ENCODE measurements at regions not wholly inside any gene's neighbourhood (a gene's known extent, or its start where the extent isn't known, plus 50 kb on each side); places are given as distances from the start of the nearest gene placed in this dataset.

DNA sequence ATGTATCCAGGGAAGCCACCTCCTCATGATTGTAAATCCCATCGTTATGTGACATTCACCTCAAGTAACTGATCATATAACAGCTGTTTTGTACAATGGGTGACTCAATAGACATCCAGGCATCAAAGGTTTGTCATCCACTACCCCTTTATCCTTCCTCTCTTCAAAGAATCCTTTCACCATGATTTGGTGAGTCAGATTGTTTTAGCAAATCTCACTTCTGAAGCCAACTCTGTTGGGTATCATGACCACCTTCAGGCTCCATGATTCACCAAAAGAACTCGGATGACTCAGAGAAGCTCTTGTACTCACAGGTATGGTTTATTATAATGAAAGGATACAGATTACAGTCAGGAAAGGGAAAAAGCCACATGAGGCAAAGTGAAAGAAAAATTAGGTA is 132.1 kb downstream of the PWWP3B start:
- TF ChIP-seq, protein P1, sequence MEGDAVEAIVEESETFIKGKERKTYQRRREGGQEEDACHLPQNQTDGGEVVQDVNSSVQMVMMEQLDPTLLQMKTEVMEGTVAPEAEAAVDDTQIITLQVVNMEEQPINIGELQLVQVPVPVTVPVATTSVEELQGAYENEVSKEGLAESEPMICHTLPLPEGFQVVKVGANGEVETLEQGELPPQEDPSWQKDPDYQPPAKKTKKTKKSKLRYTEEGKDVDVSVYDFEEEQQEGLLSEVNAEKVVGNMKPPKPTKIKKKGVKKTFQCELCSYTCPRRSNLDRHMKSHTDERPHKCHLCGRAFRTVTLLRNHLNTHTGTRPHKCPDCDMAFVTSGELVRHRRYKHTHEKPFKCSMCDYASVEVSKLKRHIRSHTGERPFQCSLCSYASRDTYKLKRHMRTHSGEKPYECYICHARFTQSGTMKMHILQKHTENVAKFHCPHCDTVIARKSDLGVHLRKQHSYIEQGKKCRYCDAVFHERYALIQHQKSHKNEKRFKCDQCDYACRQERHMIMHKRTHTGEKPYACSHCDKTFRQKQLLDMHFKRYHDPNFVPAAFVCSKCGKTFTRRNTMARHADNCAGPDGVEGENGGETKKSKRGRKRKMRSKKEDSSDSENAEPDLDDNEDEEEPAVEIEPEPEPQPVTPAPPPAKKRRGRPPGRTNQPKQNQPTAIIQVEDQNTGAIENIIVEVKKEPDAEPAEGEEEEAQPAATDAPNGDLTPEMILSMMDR (IDR thresholded peaks at IDR 0.05 in 4 of 5, conservative IDR thresholded peaks at IDR 0.05 in 1 of 5) = no peak
- TF ChIP-seq POLR2A (IDR thresholded peaks at IDR 0.05) = no peak
